Endodermal cell (in vitro differentiated cells): ENCODE measurements at regions not wholly inside any gene's neighbourhood (a gene's known extent, or its start where the extent isn't known, plus 50 kb on each side); places are given as distances from the start of the nearest gene placed in this dataset.

Source experiments
- DNase-seq: peaks from one replicate; pipeline ENCODE4 v3.0.0-alpha.2; 2017
- H3K27ac ChIP-seq: 2 replicates; pipeline ENCODE4 v1.5.1; 2013; ENCODE audit warnings: mild to moderate bottlenecking, low read depth, low read length, moderate library complexity
- H3K27me3 ChIP-seq: 2 replicates; pipeline ENCODE4 v1.6.1; 2013; ENCODE audit warnings: mild to moderate bottlenecking, low read length, moderate library complexity; ENCODE audit not compliant: insufficient read depth, control insufficient read depth, poor library complexity, severe bottlenecking
- H3K36me3 ChIP-seq: 2 replicates; pipeline ENCODE4 v1.7.0; 2013; ENCODE audit warnings: mild to moderate bottlenecking, low read length, moderate library complexity; ENCODE audit not compliant: control insufficient read depth, insufficient read depth
- H3K4me1 ChIP-seq: one replicate; pipeline ENCODE4 v1.7.0; 2013; ENCODE audit warnings: low read length; ENCODE audit not compliant: control insufficient read depth, insufficient read depth
- H3K4me3 ChIP-seq: 2 replicates; pipeline ENCODE4 v1.5.1; 2013; ENCODE audit warnings: mild to moderate bottlenecking, low read length, moderate library complexity
- H3K9ac ChIP-seq: 2 replicates; pipeline ENCODE4 v1.6.1; 2013; ENCODE audit warnings: mild to moderate bottlenecking, low read length, moderate library complexity; ENCODE audit not compliant: poor library complexity, severe bottlenecking; ENCODE audit errors: extremely low read depth
- H3K9me3 ChIP-seq: 2 replicates; pipeline ENCODE4 v1.6.1; 2013; ENCODE audit warnings: mild to moderate bottlenecking, low read length, moderate library complexity; ENCODE audit not compliant: control insufficient read depth
- H3K27ac Mint-ChIP-seq: 2 replicates; pipeline ENCODE4 v1.8.0; 2020; ENCODE audit warnings: mixed read lengths
- H3K27me3 Mint-ChIP-seq: 2 replicates; pipeline ENCODE4 v1.8.0; 2021; ENCODE audit warnings: mild to moderate bottlenecking, mixed read lengths; ENCODE audit not compliant: insufficient read depth
- H3K36me3 Mint-ChIP-seq: 2 replicates; pipeline ENCODE4 v1.8.0; 2020; ENCODE audit warnings: low read depth, mixed read lengths
- H3K4me1 Mint-ChIP-seq: 2 replicates; pipeline ENCODE4 v1.8.0; 2020; ENCODE audit warnings: mixed read lengths
- H3K4me3 Mint-ChIP-seq: 2 replicates; pipeline ENCODE4 v1.8.0; 2020; ENCODE audit warnings: mild to moderate bottlenecking, moderate library complexity, mixed read lengths
- H3K9me3 Mint-ChIP-seq: 2 replicates; pipeline ENCODE4 v1.8.0; 2020; ENCODE audit warnings: mild to moderate bottlenecking, mixed read lengths
- CTCF ChIP-seq: fragments of 200-600 bp; sonication (generic); conservative IDR thresholded peaks from 2 replicates; pipeline ENCODE4 v1.5.0; 2021; ENCODE audit warnings: antibody characterized with exemption, mild to moderate bottlenecking
- WGBS, 2 experiments: methylation state at CpG; one replicate each; pipeline versions ENCODE4 v1.1.5 to v1.1.7; 2013; ENCODE audit warnings: missing lambda C conversion rate in 2 of 2, mixed read lengths in 1 of 2; ENCODE audit not compliant: insufficient coverage in 1 of 2, insufficient read length in 1 of 2; 5-methylcytosine and 5-hydroxymethylcytosine counted together

GRCh38 chr17:31653691-31654090 lies 205.4 kb downstream of the COPRS start:
- H3K9me3 ChIP-seq, result no peaks in the 10 kb centered on the region
- no peaks in the 10 kb centered on the region for H3K36me3 ChIP-seq
- 77 to 87% methylated on average over 3 to 6 of the region's 6 CpGs for WGBS, 2 experiments
- no peak for DNase-seq
- H3K4me1 ChIP-seq, result no peaks in the 10 kb centered on the region
- Mint-ChIP-seq H3K4me3 (no peak overlapping the region), H3K9me3 (peaks cover 1% of the 10 kb centered on the region), H3K27me3 (no peaks in the 10 kb centered on the region), H3K4me1 (no peaks in the 10 kb centered on the region), H3K27ac (no peak overlapping the region), H3K36me3 (no peaks in the 10 kb centered on the region)
- no peak overlapping the region for H3K27ac ChIP-seq
- H3K4me3 ChIP-seq, result no peak overlapping the region
- H3K9ac ChIP-seq, result no peak overlapping the region
- no peak for TF ChIP-seq CTCF
- H3K27me3 ChIP-seq, result no peaks in the 10 kb centered on the region

DNA sequence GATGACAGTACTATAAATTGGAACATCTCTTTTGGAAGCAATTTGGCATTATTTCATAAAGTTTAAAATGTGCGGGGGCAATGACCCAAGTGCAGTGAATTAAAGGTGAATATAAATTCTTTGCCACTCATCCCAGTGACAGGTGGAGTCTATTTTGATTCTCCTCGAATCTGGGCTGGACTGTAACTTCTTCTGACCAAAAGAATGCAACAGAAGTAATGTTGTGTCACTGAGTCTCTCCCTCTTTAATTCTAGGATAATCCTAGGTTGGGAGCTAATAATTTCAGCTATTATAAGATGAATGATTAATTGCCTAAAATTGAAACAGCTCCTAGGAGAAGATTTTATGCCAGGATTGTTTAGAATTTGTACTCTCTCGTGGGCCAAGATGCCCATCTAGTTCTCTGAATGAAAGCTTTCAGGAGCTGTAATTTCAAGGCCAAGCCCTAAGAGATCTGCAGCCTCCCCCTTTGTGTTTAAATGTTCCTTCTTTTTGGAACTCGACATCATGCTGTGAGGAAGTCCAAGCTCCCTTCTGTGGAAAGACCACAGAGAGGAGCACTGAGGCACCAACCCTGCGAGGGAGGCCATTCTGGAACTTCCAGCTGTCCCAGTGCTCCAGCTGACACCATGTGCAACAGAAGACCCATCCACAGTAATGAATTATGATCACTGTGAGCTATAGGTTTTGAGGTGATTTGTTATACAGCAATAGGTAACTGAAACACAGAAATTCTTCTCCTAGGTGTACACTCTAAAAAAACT lies 208.1 kb downstream of the COPRS start:
- Mint-ChIP-seq H3K4me3 (no peak overlapping the region), H3K27ac (no peak overlapping the region), H3K9me3 (peaks cover 20% of the 10 kb centered on the region), H3K36me3 (no peaks in the 10 kb centered on the region), H3K4me1 (no peaks in the 10 kb centered on the region), H3K27me3 (no peaks in the 10 kb centered on the region)
- H3K36me3 ChIP-seq, result no peaks in the 10 kb centered on the region
- TF ChIP-seq CTCF, result no peak
- H3K9ac ChIP-seq, result no peak overlapping the region
- no peaks in the 10 kb centered on the region for H3K4me1 ChIP-seq
- H3K9me3 ChIP-seq, result peaks cover 8% of the 10 kb centered on the region
- no peak for DNase-seq
- H3K27ac ChIP-seq, result no peak overlapping the region
- no peaks in the 10 kb centered on the region for H3K27me3 ChIP-seq
- 76 to 85% methylated on average over 4 to 5 of the region's 5 CpGs for WGBS, 2 experiments
- no peak overlapping the region for H3K4me3 ChIP-seq

DNA sequence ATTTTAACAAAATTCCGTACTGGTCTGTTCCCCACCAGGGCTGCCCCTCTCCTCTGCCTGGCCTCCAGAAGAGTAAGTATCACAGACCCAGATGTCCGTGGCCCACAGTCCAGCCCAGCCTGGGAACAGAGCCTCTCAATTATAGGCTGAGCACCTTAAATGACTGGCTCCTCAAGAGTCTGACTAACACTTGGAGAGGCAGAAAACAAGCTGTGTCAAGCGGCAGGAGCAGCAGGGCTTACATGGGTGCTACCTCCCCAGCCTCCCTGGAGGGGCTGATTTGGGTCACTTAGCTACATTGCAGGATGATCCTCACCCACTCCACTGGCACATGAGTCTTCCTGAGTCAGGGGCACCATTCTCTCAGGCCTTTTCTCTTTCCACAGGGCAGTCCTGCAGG lies 209.7 kb downstream of the COPRS start:
- Histone ChIP-seq H3K27me3 (no peaks in the 10 kb centered on the region), H3K4me1 (no peaks in the 10 kb centered on the region), H3K27ac (no peak overlapping the region), H3K9me3 (peaks cover 21% of the 10 kb centered on the region), H3K4me3 (no peak overlapping the region), H3K9ac (no peak overlapping the region), H3K36me3 (no peaks in the 10 kb centered on the region)
- TF ChIP-seq CTCF, result no peak
- DNase-seq, result no peak
- Mint-ChIP-seq H3K4me1 (no peaks in the 10 kb centered on the region), H3K27ac (no peak overlapping the region), H3K36me3 (no peaks in the 10 kb centered on the region), H3K27me3 (no peaks in the 10 kb centered on the region), H3K4me3 (no peak overlapping the region), H3K9me3 (peaks cover 36% of the 10 kb centered on the region)
- 87 to 88% methylated on average over 3 of the region's 3 CpGs for WGBS, 2 experiments
